Adrenal gland (tissue), 5 donors: ENCODE measurements at regions not wholly inside any gene's neighbourhood (a gene's known extent, or its start where the extent isn't known, plus 50 kb on each side); places are given as distances from the start of the nearest gene placed in this dataset.
"Not testable (repeated sequence)": the region's sequence is repeated elsewhere in the genome, so short reads cannot be mapped to it uniquely, and the experiment has no call there.

Source experiments
- POLR2A ChIP-seq, 2 donors: fragments of 450-650 bp; IDR thresholded peaks; one replicate each; pipeline ENCODE4 v1.6.1; 2017; ENCODE audit warnings: antibody characterized with exemption in 2 of 2, mild to moderate bottlenecking in 2 of 2, moderate library complexity in 1 of 2
- TF ChIP-seq, protein P1 (sequence below), 6 experiments: fragments of 450-650 bp in 4 of 6; fragments of 200-600 bp in 2 of 6; sonication (generic) in 1 of 6; IDR thresholded peaks; 1 replicate in 5 of 6; 2 replicates in 1 of 6; pipeline versions ENCODE4 v1.5.1 to v1.8.0; 2016 to 2021; ENCODE audit warnings: antibody characterized with exemption in 6 of 6, mild to moderate bottlenecking in 2 of 6, moderate library complexity in 1 of 6
- donor health status: DM: no; HTN: no; CAD: no.

DNA sequence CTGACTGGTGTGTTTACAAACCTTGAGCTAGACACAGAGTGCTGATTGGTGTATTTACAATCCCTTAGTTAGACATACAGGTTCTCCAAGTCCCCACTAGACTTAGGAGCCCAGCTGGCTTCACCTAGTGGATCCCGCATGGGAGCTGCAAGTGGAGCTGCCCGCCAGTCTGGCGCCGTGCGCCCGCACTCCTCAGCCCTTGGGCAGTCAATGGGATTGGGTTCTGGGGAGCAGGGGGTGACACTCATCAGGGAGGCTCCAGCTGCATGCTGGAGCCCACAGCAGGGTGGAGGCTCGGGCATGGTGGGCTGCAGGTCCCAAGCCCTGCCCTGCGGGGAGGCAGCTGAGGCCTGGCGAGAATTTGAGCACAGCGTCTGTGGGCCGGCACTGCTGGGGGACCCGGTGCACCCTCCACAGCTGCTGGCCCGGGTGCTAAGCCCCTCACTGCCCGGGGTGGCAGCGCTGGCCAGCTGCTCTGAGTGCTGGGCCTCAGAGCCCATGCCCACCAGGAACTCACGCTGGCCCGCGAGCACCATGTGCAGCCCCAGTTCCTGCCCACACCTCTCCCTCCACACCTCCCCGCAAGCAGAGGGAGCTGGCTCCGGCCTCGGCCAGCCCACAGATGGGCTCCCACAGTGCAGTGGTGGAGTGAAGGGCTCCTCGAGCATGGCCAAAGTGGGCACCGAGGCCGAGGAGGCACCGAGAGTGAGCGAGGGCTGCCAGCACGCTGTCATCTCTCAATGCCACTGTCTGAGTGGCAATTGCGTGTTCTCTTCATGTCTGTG, 290.6 kb upstream of the RGPD4 start:
- TF ChIP-seq, protein P1, sequence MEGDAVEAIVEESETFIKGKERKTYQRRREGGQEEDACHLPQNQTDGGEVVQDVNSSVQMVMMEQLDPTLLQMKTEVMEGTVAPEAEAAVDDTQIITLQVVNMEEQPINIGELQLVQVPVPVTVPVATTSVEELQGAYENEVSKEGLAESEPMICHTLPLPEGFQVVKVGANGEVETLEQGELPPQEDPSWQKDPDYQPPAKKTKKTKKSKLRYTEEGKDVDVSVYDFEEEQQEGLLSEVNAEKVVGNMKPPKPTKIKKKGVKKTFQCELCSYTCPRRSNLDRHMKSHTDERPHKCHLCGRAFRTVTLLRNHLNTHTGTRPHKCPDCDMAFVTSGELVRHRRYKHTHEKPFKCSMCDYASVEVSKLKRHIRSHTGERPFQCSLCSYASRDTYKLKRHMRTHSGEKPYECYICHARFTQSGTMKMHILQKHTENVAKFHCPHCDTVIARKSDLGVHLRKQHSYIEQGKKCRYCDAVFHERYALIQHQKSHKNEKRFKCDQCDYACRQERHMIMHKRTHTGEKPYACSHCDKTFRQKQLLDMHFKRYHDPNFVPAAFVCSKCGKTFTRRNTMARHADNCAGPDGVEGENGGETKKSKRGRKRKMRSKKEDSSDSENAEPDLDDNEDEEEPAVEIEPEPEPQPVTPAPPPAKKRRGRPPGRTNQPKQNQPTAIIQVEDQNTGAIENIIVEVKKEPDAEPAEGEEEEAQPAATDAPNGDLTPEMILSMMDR (IDR thresholded peaks at IDR 0.05): not testable (repeated sequence)
- TF ChIP-seq POLR2A (IDR thresholded peaks at IDR 0.05): not testable (repeated sequence)
